ENCODE measurements at regions not wholly inside any gene's neighbourhood (a gene's known extent, or its start where the extent isn't known, plus 50 kb on each side); places are given as distances from the start of the nearest gene placed in this dataset.
"Not testable (repeated sequence)": the region's sequence is repeated elsewhere in the genome, so short reads cannot be mapped to it uniquely, and the experiment has no call there.

DNA sequence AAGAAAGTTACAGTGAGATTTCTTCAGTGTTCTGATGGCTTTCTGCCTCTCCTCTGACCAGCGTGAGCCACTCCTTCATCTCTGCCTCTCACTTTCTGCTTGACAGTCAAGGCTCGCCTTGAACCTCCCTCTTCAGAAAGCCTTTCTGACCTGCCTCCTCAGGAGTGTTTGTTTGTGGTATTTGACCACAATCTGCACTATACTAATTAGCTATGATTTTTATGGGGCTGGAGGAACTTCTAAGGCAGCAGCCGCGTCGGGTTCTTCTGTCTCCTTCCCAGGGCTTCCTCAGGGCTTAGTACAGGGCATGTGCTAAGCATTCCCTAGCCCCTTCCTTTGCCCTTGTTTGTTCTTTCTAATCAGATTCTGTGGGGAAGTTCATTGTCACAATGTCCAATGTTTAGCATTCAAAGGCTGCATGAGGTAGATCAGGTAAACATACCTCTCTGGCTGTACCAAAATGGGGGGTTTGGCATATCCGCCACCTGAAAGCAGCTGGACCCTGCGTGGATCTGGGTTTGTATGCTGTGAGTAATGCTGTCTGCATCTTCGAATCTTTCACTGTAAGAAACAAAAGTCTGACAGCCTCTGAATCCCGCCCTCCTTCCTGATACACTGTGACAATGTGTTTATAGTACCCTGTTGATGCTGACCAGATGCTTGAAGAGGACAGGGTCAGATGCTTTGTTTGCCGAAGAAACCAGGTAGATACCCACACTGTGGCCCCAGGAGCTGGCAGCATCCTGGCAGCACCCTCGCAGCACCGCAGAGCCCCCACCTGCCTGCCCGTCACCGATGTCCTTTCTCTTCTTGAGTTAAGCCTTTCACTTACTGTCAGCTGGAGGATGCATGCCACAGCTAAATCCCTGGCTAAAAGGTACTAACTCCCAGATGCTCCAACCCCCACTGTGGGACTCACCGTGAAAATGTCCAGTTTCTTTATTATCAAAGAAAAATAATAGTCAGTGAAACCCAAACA lies 260.8 kb upstream of the HDAC4 start:
- DNase-seq (no peak), ATAC-seq (no peak)
- H3K27me3 Mint-ChIP-seq: peaks cover 28% of the 10 kb centered on the region
- peaks cover 14% of the 10 kb centered on the region for H3K4me1 Mint-ChIP-seq
- no peaks in the 10 kb centered on the region for H3K9me3 ChIP-seq (ENCODE audit: control insufficient read depth, low read length, poor library complexity, severe bottlenecking)
- H3K36me3 Mint-ChIP-seq (ENCODE audit: low read depth): peaks cover 7% of the 10 kb centered on the region
- no peak overlapping the region for H3K4me3 Mint-ChIP-seq
- H3K27ac Mint-ChIP-seq: peak overlapping the region; percentile 76

- H3K4me3 Mint-ChIP-seq: no peak overlapping the region
- no peak for ATAC-seq
- H3K9me3 ChIP-seq (ENCODE audit: control insufficient read depth, low read length, poor library complexity, severe bottlenecking): no peaks in the 10 kb centered on the region
- H3K36me3 Mint-ChIP-seq (ENCODE audit: low read depth): peaks cover 7% of the 10 kb centered on the region
- peak overlapping the region; percentile 76 for H3K27ac Mint-ChIP-seq
- DNase-seq: no peak
- H3K27me3 Mint-ChIP-seq: peaks cover 28% of the 10 kb centered on the region
- peaks cover 14% of the 10 kb centered on the region for H3K4me1 Mint-ChIP-seq
These were observed 259.8 kb upstream of the HDAC4 start for GRCh38 chr2:239660390-239661230.

DNA sequence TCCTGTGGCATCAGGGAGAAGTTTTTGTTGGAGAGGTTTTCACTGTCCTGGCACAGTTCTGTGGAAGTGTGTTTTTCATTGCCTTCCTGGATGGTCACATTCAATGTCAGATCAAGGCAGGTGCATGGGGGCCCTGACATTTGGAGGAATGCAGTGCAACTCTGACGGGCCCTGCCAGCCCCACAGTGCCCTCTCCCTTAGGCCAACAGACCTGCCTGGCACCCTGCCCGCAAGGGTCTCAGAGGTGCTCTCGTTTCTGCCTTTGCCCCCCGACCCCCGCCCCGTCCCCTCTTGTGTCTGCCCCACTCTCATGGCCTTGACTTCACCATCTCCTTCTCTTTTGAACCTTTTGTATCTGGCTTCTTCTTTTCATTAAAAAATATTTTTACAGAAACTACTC lies 257.2 kb upstream of the HDAC4 start:
- Mint-ChIP-seq H3K4me3 (no peak overlapping the region), H3K27ac (peak overlapping the region; percentile 82), H3K36me3 (ENCODE audit: low read depth) (peaks cover 7% of the 10 kb centered on the region), H3K27me3 (peaks cover 20% of the 10 kb centered on the region), H3K4me1 (peaks cover 14% of the 10 kb centered on the region)
- DNase-seq (no peak), ATAC-seq (no peak)
- H3K9me3 ChIP-seq (ENCODE audit: control insufficient read depth, low read length, poor library complexity, severe bottlenecking): no peaks in the 10 kb centered on the region

DNA sequence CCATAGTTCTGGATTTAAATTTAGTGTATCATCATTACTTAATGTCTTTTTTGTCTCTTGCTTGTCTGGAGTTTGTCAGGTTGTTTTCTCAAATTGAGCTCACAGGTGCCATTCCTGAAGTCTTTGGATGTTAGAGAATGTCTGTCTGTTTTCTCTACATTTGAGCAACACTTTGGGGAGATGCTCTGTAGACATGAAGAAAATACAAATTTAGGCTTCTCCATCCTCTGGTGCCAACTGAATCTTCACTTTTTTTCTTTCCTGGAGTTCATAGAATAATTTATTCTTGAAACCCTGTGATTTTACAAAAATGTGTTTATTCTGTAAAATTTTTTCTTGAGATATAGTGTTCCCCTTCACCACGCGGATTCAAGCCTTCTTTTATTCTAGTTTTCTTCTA lies 256.4 kb upstream of the HDAC4 start:
- Mint-ChIP-seq H3K4me1 (peaks cover 10% of the 10 kb centered on the region), H3K36me3 (ENCODE audit: low read depth) (peaks cover 5% of the 10 kb centered on the region), H3K27me3 (peaks cover 12% of the 10 kb centered on the region), H3K4me3 (no peak overlapping the region), H3K27ac (no peak overlapping the region)
- DNase-seq (no peak), ATAC-seq (no peak)
- no peaks in the 10 kb centered on the region for H3K9me3 ChIP-seq (ENCODE audit: control insufficient read depth, low read length, poor library complexity, severe bottlenecking)

- no peaks in the 10 kb centered on the region for H3K27me3 Mint-ChIP-seq
These were observed 253.4 kb upstream of the HDAC4 start for GRCh38 chr2:239654266-239654665.

DNA sequence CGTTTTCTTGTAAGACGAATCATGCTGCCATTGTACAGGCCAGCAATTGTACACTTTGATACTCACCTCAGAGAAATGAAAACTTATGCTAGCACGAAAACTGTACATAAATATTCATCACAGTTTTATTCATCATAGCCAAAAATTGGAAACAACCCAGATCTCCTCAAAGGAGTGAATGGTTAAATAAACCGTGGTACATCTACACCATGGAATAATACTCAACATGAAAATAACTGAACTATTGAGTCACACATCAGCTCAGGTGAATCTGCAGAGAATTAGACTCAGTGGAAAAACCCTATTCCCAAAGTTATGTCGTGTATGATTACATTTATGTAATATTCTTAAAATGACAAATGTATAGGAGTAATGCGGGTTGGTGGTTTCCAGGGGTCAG lies 251.0 kb upstream of the HDAC4 start:
- H3K27ac Mint-ChIP-seq: no peak overlapping the region

More at GRCh38 chr2:239654266-239654665, 253.4 kb upstream of the HDAC4 start:
- Mint-ChIP-seq H3K27ac (no peak overlapping the region), H3K36me3 (ENCODE audit: low read depth) (peaks cover 3% of the 10 kb centered on the region), H3K4me1 (peaks cover 5% of the 10 kb centered on the region), H3K4me3 (no peak overlapping the region)
- no peaks in the 10 kb centered on the region for H3K9me3 ChIP-seq (ENCODE audit: control insufficient read depth, low read length, poor library complexity, severe bottlenecking)
- DNase-seq (no peak), ATAC-seq (no peak)

GRCh38 chr2:239650674-239651073 lies 249.9 kb upstream of the HDAC4 start:
- Mint-ChIP-seq H3K36me3 (ENCODE audit: low read depth) (no peaks in the 10 kb centered on the region), H3K27ac (no peak overlapping the region), H3K4me3 (no peak overlapping the region), H3K27me3 (peaks cover 6% of the 10 kb centered on the region), H3K4me1 (peaks cover 3% of the 10 kb centered on the region)
- DNase-seq (no peak), ATAC-seq (no peak)
- H3K9me3 ChIP-seq (ENCODE audit: control insufficient read depth, low read length, poor library complexity, severe bottlenecking): no peaks in the 10 kb centered on the region

More for the DNA sequence above, 251.0 kb upstream of the HDAC4 start:
- ATAC-seq (no peak), DNase-seq (no peak)
- H3K4me1 Mint-ChIP-seq: peaks cover 3% of the 10 kb centered on the region
- no peaks in the 10 kb centered on the region for H3K9me3 ChIP-seq (ENCODE audit: control insufficient read depth, low read length, poor library complexity, severe bottlenecking)
- no peak overlapping the region for H3K4me3 Mint-ChIP-seq
- no peaks in the 10 kb centered on the region for H3K36me3 Mint-ChIP-seq (ENCODE audit: low read depth)
- H3K27me3 Mint-ChIP-seq: no peaks in the 10 kb centered on the region

GRCh38 chr2:239649309-239649708 lies 248.5 kb upstream of the HDAC4 start:
- Mint-ChIP-seq H3K27ac (no peak overlapping the region), H3K36me3 (ENCODE audit: low read depth) (no peaks in the 10 kb centered on the region), H3K27me3 (peaks cover 6% of the 10 kb centered on the region), H3K4me3 (no peak overlapping the region), H3K4me1 (peaks cover 3% of the 10 kb centered on the region)
- H3K9me3 ChIP-seq (ENCODE audit: control insufficient read depth, low read length, poor library complexity, severe bottlenecking): no peaks in the 10 kb centered on the region
- ATAC-seq (no peak), DNase-seq (no peak)

DNA sequence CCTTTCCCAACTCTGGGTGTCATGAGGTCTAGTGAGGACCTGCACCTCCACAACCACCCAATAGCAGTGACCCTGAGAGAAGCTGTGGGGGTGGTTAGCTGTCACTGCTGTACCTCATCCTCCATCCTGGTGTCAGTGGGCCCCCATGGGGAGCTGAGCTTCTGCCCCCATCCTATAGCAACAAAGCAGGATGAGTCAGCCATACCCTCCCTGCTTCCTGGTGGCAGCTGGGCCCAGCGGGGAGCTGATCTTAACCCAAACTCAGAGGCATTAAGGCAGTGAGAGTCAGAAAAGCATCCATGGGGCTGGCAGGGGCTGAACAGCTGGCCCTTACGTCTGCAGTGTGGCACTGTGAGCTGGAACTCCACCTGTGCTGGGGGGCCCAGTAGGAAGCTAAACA lies 247.8 kb upstream of the HDAC4 start:
- ATAC-seq (no peak), DNase-seq (no peak)
- Mint-ChIP-seq H3K27me3 (peaks cover 6% of the 10 kb centered on the region), H3K4me3 (no peak overlapping the region), H3K27ac (no peak overlapping the region), H3K4me1 (peaks cover 3% of the 10 kb centered on the region), H3K36me3 (ENCODE audit: low read depth) (no peaks in the 10 kb centered on the region)
- no peaks in the 10 kb centered on the region for H3K9me3 ChIP-seq (ENCODE audit: control insufficient read depth, low read length, poor library complexity, severe bottlenecking)

- Mint-ChIP-seq H3K27ac (no peak overlapping the region), H3K27me3 (peaks cover 6% of the 10 kb centered on the region), H3K36me3 (ENCODE audit: low read depth) (no peaks in the 10 kb centered on the region), H3K4me3 (no peak overlapping the region), H3K4me1 (peaks cover 3% of the 10 kb centered on the region)
- ATAC-seq (no peak), DNase-seq (no peak)
- H3K9me3 ChIP-seq (ENCODE audit: control insufficient read depth, low read length, poor library complexity, severe bottlenecking): no peaks in the 10 kb centered on the region
These were observed 246.4 kb upstream of the HDAC4 start for GRCh38 chr2:239647052-239647819.

- Mint-ChIP-seq H3K27ac (no peak overlapping the region), H3K4me3 (no peak overlapping the region), H3K36me3 (ENCODE audit: low read depth) (no peaks in the 10 kb centered on the region), H3K4me1 (peaks cover 3% of the 10 kb centered on the region), H3K27me3 (peaks cover 6% of the 10 kb centered on the region)
- no peaks in the 10 kb centered on the region for H3K9me3 ChIP-seq (ENCODE audit: control insufficient read depth, low read length, poor library complexity, severe bottlenecking)
- no peak for ATAC-seq
- no peak for DNase-seq
These were observed 245.4 kb upstream of the HDAC4 start for GRCh38 chr2:239646184-239646583.

DNA sequence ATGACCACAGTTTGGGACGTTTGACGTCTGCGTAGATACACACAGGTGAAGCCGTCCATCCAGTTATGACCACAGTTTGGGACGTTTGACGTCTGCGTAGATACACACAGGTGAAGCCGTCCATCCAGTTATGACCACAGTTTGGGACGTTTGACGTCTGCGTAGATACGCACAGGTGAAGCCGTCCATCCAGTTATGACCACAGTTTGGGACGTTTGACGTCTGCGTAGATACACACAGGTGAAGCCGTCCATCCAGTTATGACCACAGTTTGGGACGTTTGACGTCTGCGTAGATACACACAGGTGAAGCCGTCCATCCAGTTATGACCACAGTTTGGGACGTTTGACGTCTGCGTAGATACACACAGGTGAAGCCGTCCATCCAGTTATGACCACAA lies 243.8 kb upstream of the HDAC4 start:
- not testable (repeated sequence) for H3K27me3 Mint-ChIP-seq; H3K27ac Mint-ChIP-seq; H3K9me3 ChIP-seq (ENCODE audit: control insufficient read depth, low read length, poor library complexity, severe bottlenecking); H3K4me3 Mint-ChIP-seq; H3K4me1 Mint-ChIP-seq; H3K36me3 Mint-ChIP-seq (ENCODE audit: low read depth); ATAC-seq; DNase-seq

GRCh38 chr2:239644011-239644410 lies 243.2 kb upstream of the HDAC4 start:
- no peak overlapping the region for H3K4me3 Mint-ChIP-seq
- H3K36me3 Mint-ChIP-seq (ENCODE audit: low read depth): no peaks in the 10 kb centered on the region
- H3K4me1 Mint-ChIP-seq: peaks cover 6% of the 10 kb centered on the region
- DNase-seq (no peak), ATAC-seq (peak; percentile 58)
- no peak overlapping the region for H3K27ac Mint-ChIP-seq
- peaks cover 6% of the 10 kb centered on the region for H3K27me3 Mint-ChIP-seq
- no peaks in the 10 kb centered on the region for H3K9me3 ChIP-seq (ENCODE audit: control insufficient read depth, low read length, poor library complexity, severe bottlenecking)

All from T-helper 17 cell (primary cell).